HL-60 (cell line): ENCODE measurements at regions not wholly inside any gene's neighbourhood (a gene's known extent, or its start where the extent isn't known, plus 50 kb on each side); places are given as distances from the start of the nearest gene placed in this dataset.
"Not testable (repeated sequence)": the region's sequence is repeated elsewhere in the genome, so short reads cannot be mapped to it uniquely, and the experiment has no call there.

Experiments used
- DNase-seq, 2 experiments: peaks; one replicate each; pipeline ENCODE4 v3.0.0-alpha.2; 2010 to 2020; ENCODE audit warnings: low read depth in 1 of 2, low spot score in 1 of 2
- H3K27ac ChIP-seq: fragments of 250-450 bp; sonication (Bioruptor Pico); replicated peaks from 2 replicates; pipeline ENCODE4 v1.5.1; 2020; ENCODE audit warnings: mild to moderate bottlenecking, moderate library complexity
- H3K27me3 ChIP-seq: fragments of 250-450 bp; sonication (Bioruptor Pico); 2 replicates; pipeline ENCODE4 v1.5.1; 2021; ENCODE audit warnings: mild to moderate bottlenecking, moderate library complexity; ENCODE audit not compliant: insufficient read depth, poor library complexity, severe bottlenecking
- H3K4me3 ChIP-seq: replicated peaks from 2 replicates; pipeline ENCODE4 v1.5.1; 2011; ENCODE audit warnings: mild to moderate bottlenecking, control low read depth, low read length; ENCODE audit not compliant: insufficient read depth
- GABPA ChIP-seq: IDR thresholded peaks from 2 replicates; pipeline ENCODE4 v1.6.1; 2012; ENCODE audit warnings: low read depth
- POLR2AphosphoS5 ChIP-seq: IDR thresholded peaks from 2 replicates; pipeline ENCODE4 v1.6.1; 2012; ENCODE audit warnings: low read depth
- SPI1 ChIP-seq: IDR thresholded peaks from 2 replicates; pipeline ENCODE4 v1.6.1; 2012; ENCODE audit warnings: low read depth, mild to moderate bottlenecking, borderline replicate concordance
- TF ChIP-seq, protein P1 (sequence below): IDR thresholded peaks from 2 replicates; pipeline ENCODE4 v1.6.1; 2012; ENCODE audit warnings: low read depth; ENCODE audit not compliant: insufficient replicate concordance
- TF ChIP-seq, protein P2 (sequence below): IDR thresholded peaks from one replicate; pipeline ENCODE4 v1.5.1; 2011; ENCODE audit warnings: low read length, control low read depth, inconsistent platforms; ENCODE audit not compliant: insufficient read depth

DNA sequence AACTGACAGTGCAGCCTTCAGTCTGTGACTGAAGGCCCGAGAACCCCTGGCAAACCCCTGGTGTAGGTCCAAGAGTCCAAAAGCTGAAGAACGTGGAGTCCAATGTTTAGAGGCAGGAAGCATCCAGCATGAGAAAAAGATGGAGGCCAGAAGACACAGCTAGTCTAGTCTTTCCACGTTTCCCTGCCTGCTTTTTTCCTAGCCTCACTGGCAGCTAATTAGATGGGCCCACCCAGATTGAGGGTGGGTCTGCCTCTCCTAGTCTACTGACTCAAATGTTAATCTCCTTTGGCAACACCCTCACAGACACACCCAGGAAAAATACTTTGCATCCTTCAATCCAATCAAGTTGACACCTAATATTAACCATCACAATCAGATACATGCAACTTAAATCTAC, 87.8 kb downstream of the TENT5D start:
- not testable (repeated sequence) for H3K4me3 ChIP-seq, H3K27ac ChIP-seq, DNase-seq, H3K27me3 ChIP-seq

DNA sequence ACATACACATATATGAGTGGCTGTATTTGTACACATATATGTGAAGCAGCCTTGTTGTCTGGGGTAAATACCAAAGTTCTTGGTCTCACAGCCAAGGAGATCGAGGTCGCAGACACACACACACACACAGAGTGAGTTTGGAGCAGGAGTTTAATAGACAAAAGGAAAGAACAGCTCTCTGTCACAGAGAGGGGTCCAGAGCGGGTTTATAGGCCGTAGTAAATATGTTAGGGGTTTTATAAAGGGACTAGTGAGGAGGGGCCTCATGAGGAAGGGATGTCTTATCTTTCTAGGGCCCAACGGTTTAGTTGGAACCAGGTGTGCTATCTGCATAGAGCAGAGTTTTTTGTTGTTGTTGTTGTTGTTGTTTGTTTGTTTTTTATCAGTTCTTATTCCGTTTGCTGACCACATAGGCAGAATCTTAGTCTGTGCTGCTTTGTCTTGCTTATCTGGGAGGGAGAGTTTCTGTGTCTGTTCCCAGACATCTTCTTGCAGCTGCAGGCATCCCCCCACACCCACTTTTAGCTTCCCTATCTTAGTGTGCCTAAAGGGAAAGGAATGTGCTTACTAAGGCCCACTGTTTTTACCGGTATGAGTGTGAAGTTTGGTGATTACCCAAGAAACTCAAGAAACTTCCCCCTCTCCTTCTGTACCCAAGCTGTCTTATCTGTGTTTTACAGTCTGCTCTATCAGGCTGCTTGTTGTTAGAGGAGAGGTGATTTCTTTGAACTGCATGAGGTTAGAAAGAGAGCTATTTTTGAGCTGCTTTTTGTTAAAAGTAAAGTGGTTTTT, 91.9 kb downstream of the TENT5D start:
- Histone ChIP-seq H3K27ac (no peak overlapping the region), H3K4me3 (no peak overlapping the region), H3K27me3 (no peaks in the 10 kb centered on the region)
- DNase-seq, result no peak
- TF ChIP-seq SPI1 (no peak), POLR2AphosphoS5 (no peak), GABPA (no peak)
- TF ChIP-seq, protein P1, sequence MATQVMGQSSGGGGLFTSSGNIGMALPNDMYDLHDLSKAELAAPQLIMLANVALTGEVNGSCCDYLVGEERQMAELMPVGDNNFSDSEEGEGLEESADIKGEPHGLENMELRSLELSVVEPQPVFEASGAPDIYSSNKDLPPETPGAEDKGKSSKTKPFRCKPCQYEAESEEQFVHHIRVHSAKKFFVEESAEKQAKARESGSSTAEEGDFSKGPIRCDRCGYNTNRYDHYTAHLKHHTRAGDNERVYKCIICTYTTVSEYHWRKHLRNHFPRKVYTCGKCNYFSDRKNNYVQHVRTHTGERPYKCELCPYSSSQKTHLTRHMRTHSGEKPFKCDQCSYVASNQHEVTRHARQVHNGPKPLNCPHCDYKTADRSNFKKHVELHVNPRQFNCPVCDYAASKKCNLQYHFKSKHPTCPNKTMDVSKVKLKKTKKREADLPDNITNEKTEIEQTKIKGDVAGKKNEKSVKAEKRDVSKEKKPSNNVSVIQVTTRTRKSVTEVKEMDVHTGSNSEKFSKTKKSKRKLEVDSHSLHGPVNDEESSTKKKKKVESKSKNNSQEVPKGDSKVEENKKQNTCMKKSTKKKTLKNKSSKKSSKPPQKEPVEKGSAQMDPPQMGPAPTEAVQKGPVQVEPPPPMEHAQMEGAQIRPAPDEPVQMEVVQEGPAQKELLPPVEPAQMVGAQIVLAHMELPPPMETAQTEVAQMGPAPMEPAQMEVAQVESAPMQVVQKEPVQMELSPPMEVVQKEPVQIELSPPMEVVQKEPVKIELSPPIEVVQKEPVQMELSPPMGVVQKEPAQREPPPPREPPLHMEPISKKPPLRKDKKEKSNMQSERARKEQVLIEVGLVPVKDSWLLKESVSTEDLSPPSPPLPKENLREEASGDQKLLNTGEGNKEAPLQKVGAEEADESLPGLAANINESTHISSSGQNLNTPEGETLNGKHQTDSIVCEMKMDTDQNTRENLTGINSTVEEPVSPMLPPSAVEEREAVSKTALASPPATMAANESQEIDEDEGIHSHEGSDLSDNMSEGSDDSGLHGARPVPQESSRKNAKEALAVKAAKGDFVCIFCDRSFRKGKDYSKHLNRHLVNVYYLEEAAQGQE, result no peak
- TF ChIP-seq, protein P2, sequence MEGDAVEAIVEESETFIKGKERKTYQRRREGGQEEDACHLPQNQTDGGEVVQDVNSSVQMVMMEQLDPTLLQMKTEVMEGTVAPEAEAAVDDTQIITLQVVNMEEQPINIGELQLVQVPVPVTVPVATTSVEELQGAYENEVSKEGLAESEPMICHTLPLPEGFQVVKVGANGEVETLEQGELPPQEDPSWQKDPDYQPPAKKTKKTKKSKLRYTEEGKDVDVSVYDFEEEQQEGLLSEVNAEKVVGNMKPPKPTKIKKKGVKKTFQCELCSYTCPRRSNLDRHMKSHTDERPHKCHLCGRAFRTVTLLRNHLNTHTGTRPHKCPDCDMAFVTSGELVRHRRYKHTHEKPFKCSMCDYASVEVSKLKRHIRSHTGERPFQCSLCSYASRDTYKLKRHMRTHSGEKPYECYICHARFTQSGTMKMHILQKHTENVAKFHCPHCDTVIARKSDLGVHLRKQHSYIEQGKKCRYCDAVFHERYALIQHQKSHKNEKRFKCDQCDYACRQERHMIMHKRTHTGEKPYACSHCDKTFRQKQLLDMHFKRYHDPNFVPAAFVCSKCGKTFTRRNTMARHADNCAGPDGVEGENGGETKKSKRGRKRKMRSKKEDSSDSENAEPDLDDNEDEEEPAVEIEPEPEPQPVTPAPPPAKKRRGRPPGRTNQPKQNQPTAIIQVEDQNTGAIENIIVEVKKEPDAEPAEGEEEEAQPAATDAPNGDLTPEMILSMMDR, result no peak

DNA sequence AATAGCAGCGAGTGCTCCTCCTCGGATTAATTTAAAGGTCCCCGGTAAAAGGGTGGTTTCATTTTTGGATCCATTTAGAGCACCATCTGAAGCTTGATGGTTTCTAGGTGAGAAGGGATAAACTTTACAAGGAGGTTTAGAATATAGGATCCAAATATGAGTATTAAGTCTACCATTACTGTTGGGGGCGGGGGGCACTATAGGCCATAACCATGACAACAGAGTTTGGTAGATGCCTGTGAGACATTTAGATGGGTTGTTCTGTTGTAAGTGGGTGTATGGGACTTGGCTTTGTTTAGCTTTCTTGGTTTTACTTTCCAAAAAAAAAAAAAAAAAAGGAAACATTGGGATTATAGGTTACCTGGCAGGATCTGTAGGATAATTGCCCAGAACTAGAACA, 92.7 kb downstream of the TENT5D start:
- Histone ChIP-seq H3K27me3 (no peaks in the 10 kb centered on the region), H3K27ac (no peak overlapping the region), H3K4me3 (no peak overlapping the region)
- no peak for TF ChIP-seq GABPA
- TF ChIP-seq, protein P1, result no peak
- TF ChIP-seq, protein P2, result no peak
- TF ChIP-seq POLR2AphosphoS5, result no peak
- no peak for TF ChIP-seq SPI1
- DNase-seq, result no peak

DNA sequence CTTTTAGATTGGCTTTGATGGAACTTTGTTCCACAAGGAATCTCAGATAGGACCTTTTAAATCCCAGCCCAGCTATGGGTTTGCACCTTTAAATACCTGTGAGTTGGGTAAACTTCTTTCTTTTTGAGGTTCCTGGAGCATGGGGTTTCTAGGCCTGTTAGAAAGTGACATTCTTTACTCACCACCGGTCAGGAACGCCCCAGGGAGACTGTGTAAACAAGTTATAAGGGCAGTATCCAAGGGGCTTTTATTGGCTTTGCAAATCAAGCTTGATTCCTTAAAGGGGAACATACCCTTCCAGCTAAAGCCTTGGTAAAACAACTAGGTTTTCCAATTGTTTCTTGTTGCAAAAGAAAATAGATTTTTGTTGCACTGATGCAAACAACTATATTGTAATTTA, 93.4 kb downstream of the TENT5D start:
- Histone ChIP-seq H3K27ac (no peak overlapping the region), H3K4me3 (no peak overlapping the region), H3K27me3 (no peaks in the 10 kb centered on the region)
- no peak for TF ChIP-seq GABPA
- TF ChIP-seq, protein P2, result no peak
- no peak for DNase-seq
